Dedifferentiated amniotic fluid mesenchymal stem cell (primary cell): ENCODE measurements at regions not wholly inside any gene's neighbourhood (a gene's known extent, or its start where the extent isn't known, plus 50 kb on each side); places are given as distances from the start of the nearest gene placed in this dataset.
"Not testable (repeated sequence)": the region's sequence is repeated elsewhere in the genome, so short reads cannot be mapped to it uniquely, and the experiment has no call there.

Source experiments
- DNase-seq: peaks from one replicate; pipeline ENCODE4 v3.0.0-alpha.2; 2016; ENCODE audit errors: extremely low spot score

DNA sequence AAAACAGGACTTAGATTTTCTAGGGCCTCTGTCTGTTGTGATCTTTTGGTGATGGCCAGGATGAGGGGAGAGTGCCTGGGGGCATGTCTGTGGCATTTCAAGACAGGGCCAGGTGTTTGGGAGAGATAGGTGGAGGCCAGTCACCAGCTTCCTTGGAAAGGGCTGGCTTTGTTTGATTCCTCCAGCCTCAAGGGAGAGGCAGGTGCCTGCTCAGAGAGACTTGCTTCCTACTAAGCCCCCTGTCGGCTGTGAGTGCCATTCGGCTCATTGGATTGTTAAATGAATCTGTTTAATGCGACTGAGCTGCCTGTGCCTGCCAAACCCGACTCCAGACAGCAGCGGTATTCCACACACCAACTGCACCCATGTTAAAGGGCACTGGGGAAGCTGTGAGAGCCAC, 304.1 kb upstream of the COBL start:
- DNase-seq: no peak

DNA sequence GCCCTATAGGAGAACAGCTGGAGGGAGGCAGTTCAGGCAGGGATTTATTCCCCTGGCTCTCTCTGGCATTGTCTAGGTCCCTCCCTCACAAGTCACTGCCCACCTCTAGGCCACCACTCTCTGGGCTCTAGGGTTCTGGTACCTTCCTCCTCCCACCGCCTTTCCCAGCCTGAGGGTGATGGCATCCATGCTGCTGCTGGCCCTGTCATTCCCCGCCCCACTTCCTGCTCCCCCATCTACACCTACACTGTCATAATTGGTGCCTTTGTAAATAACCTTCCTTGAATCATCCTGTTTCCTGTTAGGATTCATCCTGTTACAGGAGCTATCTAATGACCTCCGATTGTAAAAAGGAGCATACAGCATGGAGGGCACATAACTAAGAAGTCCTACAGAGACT, 303.3 kb upstream of the COBL start:
- no peak for DNase-seq

DNA sequence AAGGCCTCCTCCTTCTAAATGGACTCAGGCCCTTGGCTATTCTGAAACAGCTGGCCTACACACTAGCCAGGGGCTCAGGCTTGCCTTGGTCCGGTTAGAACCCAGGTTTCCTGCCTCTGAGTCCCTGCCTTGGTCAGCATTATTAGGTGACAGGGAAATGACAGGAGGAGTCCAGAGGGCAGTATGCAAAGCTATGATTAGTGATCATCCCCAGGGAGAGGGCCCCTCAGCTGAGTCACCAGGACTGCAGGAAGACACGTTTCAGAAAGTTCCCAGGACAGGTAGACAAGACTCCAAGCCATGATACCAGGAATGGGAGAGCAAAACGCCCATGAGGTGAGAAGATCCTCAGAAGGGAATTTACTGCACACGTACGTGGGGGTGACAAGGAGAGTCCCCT, 301.1 kb upstream of the COBL start:
- no peak for DNase-seq

DNA sequence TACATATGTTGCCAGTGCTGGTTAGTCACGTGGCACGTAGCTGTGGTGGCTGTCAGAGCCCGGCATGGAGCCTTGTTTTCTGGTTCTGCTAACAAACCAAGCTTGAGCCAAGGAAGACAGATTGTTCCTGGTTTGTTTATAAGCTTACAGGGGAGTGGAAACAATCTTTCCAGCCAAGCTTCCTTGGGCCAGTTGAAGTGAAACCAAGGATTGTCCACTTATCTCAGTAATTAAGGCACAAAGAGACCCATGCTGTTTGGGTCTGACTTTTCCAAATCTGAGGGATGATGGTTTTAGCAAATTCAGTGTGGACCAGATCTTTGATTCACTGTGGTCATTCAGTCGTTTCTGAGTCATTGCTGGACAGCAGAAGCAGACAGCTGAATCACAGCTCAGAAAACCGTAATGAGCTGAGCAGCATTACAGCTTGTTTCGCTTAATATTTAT, 297.3 kb upstream of the COBL start:
- no peak for DNase-seq

DNA sequence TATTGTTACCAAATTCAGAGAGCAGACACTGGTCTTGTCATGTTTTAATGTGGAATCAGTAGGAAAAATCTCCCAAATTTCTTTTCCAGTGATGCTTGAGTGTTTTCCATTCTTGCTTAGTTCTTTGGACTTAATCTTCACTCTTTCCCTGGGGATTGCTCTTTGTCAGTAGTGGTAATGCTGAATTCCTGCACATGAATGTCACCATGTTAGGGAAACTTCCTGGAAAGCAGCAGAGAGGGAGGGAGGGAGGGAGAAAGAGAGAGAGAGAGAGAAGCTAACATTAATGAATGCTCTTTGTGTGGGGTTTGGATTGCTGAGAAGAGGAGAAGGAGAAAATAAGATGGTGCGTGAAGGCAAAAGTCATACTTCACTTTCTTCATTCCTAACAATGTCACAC, 295.3 kb upstream of the COBL start:
- DNase-seq: no peak

DNA sequence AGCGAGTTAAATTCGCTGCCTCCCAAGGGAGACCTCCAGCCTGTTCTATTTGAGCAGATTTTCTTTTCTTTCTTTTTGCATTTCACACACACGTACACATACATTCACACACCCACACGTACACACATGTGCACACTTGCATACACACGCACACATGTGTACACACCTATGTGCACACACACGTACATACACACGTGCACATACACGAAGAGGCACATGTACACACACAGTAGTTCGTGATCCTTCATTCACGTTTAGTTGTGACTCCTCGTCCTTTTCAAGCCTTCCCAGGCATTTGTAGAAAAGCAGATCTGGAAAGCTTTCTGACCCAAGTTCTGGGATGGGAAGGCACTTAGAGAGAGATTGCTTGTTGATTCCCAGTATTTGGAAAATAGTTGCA, 290.8 kb upstream of the COBL start:
- no peak for DNase-seq

DNA sequence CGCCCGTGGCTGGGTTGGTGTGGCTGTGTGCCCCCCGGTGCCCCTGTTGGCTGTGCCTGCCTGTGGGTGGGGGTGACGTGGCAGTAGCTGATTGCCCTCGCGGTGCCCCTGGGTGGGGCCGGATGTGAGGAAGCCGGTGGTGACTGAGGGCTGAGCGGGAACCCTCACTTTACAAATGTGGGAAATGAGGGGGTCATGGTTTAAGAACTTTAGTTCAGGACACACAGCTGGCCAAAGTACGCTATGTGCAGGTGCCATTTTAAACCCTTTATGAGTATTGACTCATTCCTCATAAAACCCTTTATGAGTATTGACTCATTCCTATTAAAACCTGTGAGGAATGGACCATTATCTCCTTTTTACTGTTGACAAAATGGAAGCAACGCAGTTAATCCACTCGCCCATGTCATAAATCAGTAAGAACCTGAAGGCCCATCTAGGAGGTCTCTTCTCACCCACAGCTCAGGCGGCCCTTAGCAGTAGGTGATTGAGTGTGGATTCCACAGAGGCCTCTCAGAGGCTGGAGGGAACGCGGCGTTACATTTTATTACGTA, 290.1 kb upstream of the COBL start:
- DNase-seq: no peak

DNA sequence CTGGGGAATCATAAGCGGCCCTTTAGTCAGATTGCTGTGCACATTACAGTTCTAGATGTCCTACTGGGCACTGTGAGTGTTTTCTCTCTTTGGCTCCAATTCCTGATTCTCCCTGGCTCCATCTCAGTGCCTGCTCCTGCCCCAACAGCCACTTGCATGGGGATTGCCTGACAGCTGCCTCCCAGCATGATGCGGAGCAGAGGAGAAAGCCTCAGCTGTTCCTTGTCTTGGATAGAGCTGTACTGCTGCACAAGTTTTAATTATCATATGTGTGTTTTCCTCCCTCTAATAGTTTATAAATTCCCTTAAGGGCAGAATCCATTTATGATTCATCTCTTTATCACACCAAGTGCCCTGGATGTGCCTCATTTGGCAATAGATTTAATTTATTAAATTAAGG, 285.8 kb upstream of the COBL start:
- no peak for DNase-seq

DNA sequence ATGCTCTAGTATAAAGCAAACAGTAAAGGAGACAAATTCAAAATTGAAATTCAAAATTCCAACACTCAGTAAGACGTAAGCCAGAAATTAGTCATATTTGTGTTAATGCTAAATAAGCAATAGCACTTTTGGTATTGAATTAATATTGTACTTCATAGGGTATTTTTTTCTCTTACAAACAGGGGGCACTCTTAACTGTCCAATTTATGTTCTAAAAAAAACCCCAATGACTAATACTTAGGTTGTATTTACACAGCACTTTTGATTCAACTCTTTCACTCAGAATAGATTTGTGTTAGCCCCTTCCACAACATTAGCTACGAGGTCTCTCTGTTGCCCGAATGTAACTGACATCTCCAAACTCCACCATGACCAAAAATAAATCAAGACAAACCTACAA, 284.9 kb upstream of the COBL start:
- no peak for DNase-seq

DNA sequence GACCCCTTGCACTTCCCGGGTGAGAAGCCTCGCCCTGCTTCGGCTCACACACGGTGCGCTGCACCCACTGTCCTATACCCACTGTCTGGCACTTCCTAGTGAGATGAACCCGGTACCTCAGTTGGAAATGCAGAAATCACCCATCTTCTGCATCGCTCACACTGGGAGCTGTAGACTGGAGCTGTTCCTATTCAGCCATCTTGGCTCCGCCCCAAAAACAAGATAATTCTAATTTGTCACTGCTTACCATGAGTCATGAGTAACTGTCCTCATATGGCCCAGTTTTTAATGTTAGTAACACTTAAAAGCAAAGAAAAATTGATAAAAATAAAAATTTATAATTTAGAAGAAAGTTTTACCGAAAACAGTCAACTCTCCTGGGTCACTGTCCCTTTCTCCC, 283.3 kb upstream of the COBL start:
- DNase-seq: not testable (repeated sequence)

DNA sequence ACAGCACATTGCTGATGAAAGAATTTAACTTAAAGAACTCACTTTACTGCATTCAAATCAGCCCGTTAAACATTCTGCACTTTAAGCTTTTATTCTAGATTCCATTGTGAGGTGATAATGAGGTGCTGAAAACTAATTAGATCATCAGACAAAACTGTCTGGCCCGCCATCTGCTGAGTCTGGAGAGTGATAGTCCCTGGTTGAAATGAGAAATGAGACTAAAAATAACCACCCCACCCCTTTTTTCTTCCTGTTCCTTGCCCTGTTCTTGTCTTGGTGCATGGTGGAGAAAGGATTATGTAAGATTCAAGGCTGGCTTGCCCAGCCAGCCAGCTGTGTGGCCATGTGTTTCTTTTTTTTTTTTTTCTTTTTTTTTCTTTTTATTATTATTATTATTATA, 277.0 kb upstream of the COBL start:
- DNase-seq: no peak

DNA sequence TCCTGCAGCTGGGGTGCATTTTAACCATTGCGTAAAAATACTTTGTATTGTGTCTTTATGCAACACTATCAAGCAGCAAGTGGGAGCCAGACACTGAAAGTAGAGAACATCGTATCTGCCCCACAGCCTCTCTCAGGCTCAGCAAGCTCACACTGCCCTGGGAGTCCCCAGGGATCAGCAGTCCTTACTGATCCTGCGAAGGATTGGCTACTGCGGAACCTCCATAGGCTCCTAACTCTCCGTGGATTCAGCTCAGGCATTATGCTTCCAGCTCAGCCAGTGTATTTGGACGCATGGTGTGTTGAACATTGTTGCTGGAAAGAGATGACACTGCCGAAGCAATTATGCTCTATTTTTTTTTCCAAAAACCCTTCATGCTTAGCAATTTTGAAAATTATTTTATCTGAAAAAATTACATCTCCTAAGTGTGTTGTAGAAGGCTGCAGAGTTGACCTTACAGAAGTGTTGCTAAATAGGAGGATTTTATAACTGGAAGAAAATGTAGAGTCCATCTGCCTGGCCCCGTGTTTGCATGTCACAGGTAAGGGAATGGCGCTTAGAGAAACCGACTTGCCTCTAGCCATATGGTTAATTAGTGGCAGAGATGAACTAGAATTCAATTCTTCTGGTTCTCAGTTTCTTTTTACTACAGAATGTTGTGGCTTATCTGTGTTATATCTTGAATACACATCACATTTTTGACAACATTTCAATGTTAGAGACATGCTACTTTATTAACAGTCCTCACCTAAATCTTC, 276.4 kb upstream of the COBL start:
- no peak for DNase-seq

DNA sequence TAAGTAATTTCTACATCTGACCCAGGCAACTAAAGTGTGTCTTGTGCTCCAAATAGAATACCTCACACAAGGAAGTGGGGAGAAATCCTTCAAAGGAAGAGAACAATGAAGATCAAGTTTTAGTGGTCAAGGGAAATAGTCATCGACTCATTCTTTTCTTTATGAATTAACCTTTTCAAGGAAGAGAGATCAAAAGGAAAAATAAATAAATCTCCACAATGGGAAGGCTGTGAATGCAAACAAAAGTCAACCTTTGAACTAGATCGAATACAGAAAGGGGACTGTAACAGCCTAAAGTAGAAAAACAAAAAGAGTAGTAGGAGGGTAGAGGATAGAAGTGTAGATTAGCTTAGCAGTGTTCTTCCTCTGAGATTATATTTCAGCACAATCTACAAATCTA, 274.6 kb upstream of the COBL start:
- no peak for DNase-seq

DNA sequence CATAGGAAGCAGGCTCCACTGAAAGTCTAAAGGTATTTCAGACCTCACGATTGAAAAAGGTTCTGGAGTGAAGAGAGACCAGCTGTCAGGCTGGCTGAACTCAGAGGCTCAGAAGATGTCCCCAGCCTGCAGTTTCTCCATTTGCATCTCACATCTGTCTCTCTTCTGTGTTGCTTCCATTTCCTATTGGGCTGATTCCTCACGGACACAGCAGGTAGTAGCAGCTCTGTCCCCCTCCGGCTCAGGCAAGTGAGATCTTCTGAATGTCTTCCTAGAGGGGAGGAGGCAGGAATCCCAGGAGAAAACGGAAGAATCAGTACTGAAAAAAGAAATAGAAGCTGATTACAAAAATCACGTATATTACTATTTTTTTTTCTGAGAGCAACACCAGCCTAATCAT, 274.1 kb upstream of the COBL start:
- DNase-seq: no peak

DNA sequence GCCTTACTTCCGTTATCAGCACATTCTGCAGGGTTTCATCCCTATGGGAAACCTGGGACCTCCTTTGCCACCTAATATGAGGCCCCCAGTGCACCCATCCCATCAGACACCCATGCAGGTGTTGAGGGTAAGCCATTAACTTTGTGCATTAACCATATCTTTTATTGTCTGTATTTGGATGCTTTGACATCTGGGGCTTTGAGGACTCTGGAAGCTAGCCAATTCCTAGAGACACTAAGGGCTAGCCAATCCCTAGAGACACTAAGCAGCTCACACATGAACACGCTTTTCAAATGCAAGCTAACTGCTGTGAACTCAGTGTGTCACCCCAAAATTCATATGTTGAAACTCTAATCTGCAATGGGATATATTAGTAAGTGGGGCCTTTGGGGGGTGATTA, 272.5 kb upstream of the COBL start:
- no peak for DNase-seq

DNA sequence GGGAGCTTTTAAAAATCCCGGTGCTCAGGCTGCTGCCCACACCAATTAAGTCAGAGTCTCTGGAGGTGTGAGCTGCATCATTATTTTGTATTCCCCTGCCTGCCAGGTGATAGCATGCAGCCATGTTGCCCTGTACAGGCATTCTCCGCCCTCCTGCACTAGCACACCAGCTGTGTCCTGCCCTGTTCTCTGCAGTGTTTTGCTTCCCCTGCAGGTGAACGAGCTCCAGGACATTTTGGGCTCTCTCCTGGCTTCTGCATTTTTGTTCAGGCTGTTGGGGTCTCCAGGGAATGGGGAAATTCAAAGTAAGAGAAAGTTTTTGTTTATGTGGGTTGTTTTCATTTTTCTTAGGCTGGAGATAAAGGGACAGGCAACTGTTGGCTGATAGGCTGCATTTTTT, 271.0 kb upstream of the COBL start:
- DNase-seq: no peak

DNA sequence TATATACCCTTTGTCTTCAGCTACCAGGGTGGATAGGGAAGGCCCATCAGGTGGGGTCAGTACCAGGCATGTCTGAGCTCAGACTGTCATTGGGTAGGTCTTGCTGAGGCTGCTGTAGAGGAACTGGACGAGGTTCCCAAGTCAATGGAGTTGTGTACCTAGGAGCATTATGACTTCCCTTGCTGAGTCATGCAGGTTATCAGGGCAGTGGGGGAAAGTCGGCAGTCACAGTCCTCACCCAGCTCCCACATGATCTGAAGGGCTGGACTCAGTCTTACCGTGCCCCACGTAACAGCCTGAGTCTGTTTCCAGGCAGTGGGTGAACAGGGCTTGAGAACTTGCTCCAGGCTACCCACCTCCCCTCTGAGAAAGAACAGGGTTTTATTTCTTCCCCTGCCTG, 260.8 kb upstream of the COBL start:
- no peak for DNase-seq

DNA sequence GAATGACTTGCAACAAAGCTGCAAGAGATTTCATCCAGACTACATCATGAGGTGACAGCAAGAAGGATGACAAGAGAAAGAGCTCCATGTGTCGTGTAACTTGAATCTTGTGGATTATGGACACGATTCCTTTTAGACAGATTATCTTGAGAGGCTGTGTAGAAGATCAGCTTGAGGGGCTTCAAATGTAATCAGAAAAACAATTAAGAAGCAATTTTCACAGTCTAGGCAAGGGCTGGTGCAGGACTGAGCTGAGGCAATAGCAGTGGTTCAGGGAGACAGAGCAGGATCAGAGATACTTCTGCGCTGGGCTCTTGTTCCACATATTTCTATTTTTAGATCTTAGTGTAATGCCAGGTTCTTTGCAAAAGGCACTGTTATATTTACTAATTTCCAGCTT, 253.0 kb upstream of the COBL start:
- DNase-seq: no peak

DNA sequence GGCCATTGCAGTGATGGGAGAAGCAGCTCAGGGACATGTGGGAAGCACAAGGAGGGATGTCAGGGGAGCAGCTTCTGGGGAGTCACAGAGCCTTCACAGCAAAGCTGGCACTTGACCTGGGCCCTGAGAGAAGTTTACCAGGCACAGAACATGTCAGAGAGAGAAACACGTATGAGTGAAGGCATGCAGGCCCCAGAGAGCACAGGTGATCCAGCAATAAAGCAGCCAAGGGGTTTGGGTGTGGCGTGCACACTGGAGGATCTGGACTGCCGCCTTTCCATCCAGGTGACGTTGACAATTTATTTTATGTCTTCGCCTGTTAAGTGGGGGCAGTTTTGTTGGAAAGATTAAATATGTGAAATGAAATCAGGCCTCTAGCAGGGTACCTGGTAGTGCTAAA, 252.6 kb upstream of the COBL start:
- no peak for DNase-seq

DNA sequence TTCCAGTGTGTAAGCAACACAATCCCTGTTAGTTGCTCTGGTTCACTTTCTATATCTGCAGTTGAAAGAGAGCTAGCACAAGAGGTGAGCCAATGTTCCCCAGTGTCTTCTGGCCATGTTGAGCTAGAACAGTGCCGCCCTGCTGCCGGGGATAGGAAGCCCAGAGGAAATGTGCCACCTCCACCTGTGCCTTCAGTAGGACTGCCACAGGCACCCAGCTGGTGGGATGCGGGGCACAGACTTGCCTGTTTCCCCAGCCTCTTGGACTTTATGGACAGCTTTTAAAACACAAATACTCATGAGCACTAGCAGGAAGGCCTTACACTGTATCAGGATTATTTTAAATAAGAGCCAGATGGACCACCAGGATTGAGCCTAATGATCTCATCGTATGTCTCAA, 234.5 kb upstream of the COBL start:
- no peak for DNase-seq

DNA sequence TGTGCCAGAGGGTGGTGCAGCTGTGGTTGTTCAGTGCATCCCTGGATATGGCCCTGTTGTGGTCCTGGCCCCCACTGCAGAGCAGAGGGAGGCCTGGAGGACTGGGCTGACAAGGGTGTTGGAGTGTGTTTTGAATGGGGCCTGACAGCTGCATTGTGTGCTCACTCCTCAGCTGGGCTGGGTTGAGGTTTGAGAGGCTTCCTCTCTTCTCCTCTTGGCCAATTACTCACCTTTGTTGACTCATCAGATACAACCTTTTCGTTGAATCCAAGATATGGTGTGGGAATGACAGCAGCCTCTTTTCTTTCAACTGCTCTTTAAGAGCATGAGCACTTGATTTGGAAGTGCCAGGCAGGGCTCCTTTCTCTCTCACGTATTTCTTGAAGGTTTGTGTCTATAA, 228.5 kb upstream of the COBL start:
- DNase-seq: no peak

DNA sequence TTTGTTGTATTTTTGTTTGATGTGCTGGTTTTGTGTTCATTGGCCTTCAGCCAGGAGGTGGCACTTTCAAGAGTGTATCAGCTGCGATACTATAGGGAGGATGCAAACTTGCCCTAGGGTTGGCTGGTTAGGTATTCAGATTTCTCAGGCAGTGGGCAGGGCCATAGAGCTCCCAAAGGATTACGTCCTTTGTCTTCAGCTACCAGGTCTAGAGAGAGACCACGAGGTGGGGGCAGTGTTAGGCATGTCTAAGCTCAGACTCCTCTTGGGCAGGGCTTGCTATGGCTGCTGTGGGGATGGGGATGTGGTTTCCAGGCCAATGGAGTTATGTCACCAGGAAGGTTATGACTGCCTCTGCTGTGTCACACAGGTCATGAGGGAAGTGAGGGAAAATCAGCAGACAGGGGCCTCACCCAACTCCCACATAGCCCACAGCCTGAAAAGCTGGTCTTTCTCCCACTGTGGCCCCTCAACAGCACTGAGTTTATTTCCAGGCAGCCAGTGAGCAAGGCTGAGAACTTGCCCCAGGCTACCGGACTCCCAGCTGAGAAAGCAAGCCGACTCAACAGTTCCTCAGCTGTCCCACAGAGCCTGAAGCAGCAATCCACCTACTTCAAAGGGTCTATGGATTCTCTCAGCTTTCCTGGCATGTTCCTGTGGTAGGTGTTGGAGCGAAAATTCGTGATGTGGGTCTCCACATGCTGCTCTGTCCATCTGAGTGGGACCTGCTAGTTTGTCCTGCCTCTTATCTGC, 227.4 kb upstream of the COBL start:
- no peak for DNase-seq

DNA sequence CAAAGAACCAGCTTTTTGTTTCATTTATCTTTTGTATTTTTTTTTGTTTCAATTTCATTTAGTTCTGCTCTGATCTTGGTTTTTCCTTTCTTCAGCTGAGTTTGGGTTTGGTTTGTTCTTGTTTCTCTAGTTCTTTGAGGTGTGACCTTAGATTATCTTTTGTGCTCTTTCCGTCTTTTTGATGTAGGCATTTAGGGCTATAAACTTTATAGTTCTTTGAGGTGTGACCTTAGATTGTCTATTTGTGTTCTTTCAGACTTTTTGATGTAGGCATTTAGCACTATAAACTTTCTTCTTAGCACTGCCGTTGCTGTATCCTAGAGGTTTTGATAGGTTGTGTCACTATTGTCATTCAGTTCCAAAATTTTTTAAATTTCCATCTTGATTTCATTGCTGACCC, 224.3 kb upstream of the COBL start:
- DNase-seq: not testable (repeated sequence)
